ENCODE measurements at regions not wholly inside any gene's neighbourhood (a gene's known extent, or its start where the extent isn't known, plus 50 kb on each side); places are given as distances from the start of the nearest gene placed in this dataset.

DNA sequence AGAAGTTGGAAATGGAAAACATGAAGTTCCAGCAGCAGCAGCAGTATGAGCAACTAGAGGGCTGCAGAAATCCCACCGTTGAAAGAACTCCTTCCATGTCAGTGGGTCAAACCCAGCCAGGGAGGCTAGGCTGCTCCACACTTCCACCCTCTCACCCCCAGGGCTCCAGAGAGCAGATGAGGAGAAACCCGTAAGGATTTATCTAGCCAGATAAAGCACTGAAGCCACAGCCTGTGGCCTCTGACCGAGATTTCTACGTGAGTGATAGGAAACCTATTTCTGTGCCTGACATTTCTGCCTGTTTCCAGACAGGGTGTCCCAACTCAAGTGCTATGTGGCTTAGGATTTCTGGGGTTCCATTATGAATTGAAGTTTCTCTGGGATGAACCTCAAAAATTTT lies 100.0 kb upstream of the EEA1 start:
- Histone ChIP-seq H3F3A (ENCODE audit: insufficient read depth, low read length, poor library complexity, severe bottlenecking) (no peaks in the 10 kb centered on the region), H3K4me3 (ENCODE audit: low read length) (no peak overlapping the region), H3K79me2 (replicated peaks; ENCODE audit: insufficient read depth, low read length) (no peaks in the 10 kb centered on the region), H3K27me3 (ENCODE audit: insufficient read depth, low read depth, low read length) (no peaks in the 10 kb centered on the region), H3K9me3 (ENCODE audit: low read length) (no peaks in the 10 kb centered on the region), H3K36me3 (ENCODE audit: insufficient read depth, low read length) (no peaks in the 10 kb centered on the region), H3K4me2 (ENCODE audit: low read length) (no peak overlapping the region), H4K20me1 (ENCODE audit: insufficient read depth) (no peaks in the 10 kb centered on the region), H2AFZ (ENCODE audit: low read depth, low read length) (no peak overlapping the region), H3K9me2 (ENCODE audit: insufficient read depth, low read length) (no peaks in the 10 kb centered on the region), H3K9ac (ENCODE audit: low read length) (no peak overlapping the region), H3K27ac (ENCODE audit: low read length) (no peak overlapping the region)
- TF ChIP-seq EP300 (conservative IDR thresholded peaks at IDR 0.05; ENCODE audit: poor library complexity, severe bottlenecking) (no peak), MXI1 (conservative IDR thresholded peaks at IDR 0.05; ENCODE audit: poor library complexity, severe bottlenecking) (no peak)

DNA sequence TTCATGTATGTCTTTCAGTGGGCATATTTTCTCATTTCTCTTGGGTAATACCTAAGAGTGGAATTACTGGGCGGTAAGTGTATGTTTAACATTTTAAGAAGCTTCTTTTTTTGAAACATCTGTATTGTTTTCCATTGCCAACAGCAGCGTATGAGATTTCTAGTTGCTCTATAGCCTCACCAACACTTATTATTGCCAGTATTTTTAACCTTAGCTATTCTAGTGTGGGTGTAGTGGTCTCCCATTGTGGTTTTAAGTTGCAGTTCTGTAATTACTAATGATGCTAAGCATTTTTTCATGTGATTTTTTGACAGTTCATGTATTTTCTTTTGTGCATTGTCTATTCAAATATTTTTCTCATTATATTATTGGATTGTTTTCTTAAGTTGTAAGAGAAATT lies 101.9 kb upstream of the EEA1 start:
- Histone ChIP-seq H3K79me2 (replicated peaks; ENCODE audit: insufficient read depth, low read length) (no peaks in the 10 kb centered on the region), H3K9ac (ENCODE audit: low read length) (no peak overlapping the region)

More for the DNA sequence above, 101.9 kb upstream of the EEA1 start:
- H2AFZ ChIP-seq (ENCODE audit: low read depth, low read length), result no peak overlapping the region
- no peak overlapping the region for H3K4me3 ChIP-seq (ENCODE audit: low read length)
- no peak overlapping the region for H3K4me2 ChIP-seq (ENCODE audit: low read length)
- H3K9me3 ChIP-seq (ENCODE audit: low read length), result no peaks in the 10 kb centered on the region
- TF ChIP-seq SMC3 (conservative IDR thresholded peaks at IDR 0.05; ENCODE audit: poor library complexity) (no peak), RAD21 (conservative IDR thresholded peaks at IDR 0.05) (no peak), MXI1 (conservative IDR thresholded peaks at IDR 0.05; ENCODE audit: poor library complexity, severe bottlenecking) (no peak), REST (IDR thresholded peaks at IDR 0.05; ENCODE audit: borderline replicate concordance) (no peak), POLR2AphosphoS5 (IDR thresholded peaks at IDR 0.05) (no peak), EZH2 (IDR thresholded peaks at IDR 0.05; ENCODE audit: borderline replicate concordance, insufficient read depth, low read length, poor library complexity, severe bottlenecking) (no peak), TAF1 (IDR thresholded peaks at IDR 0.05; ENCODE audit: low read depth) (no peak), CTCF (IDR thresholded peaks at IDR 0.05; ENCODE audit: poor library complexity, severe bottlenecking) (no peak), EP300 (conservative IDR thresholded peaks at IDR 0.05; ENCODE audit: poor library complexity, severe bottlenecking) (no peak)
- H3K9me2 ChIP-seq (ENCODE audit: insufficient read depth, low read length), result no peaks in the 10 kb centered on the region
- H3F3A ChIP-seq (ENCODE audit: insufficient read depth, low read length, poor library complexity, severe bottlenecking), result no peaks in the 10 kb centered on the region
- no peak overlapping the region for H3K27ac ChIP-seq (ENCODE audit: low read length)
- H4K20me1 ChIP-seq (ENCODE audit: insufficient read depth), result no peaks in the 10 kb centered on the region
- no peaks in the 10 kb centered on the region for H3K36me3 ChIP-seq (ENCODE audit: insufficient read depth, low read length)
- no peaks in the 10 kb centered on the region for H3K27me3 ChIP-seq (ENCODE audit: insufficient read depth, low read depth, low read length)

All from neural cell (in vitro differentiated cells).